Esophagus muscularis mucosa (tissue), 3 donors: ENCODE measurements at regions not wholly inside any gene's neighbourhood (a gene's known extent, or its start where the extent isn't known, plus 50 kb on each side); places are given as distances from the start of the nearest gene placed in this dataset.
"Not testable (repeated sequence)": the region's sequence is repeated elsewhere in the genome, so short reads cannot be mapped to it uniquely, and the experiment has no call there.

Experiments
- CTCF ChIP-seq, 3 experiments: fragments of 200-600 bp in 2 of 3; fragments of 450-650 bp in 1 of 3; sonication (generic) in 2 of 3; IDR thresholded peaks; one replicate each; pipeline ENCODE4 v1.5.1; 2017 to 2019; ENCODE audit warnings: antibody characterized with exemption in 3 of 3, mild to moderate bottlenecking in 2 of 3, moderate library complexity in 1 of 3
- POLR2A ChIP-seq: fragments of 450-650 bp; IDR thresholded peaks from one replicate; pipeline ENCODE4 v1.6.1; 2017; ENCODE audit warnings: antibody characterized with exemption, moderate library complexity, mild to moderate bottlenecking, low read depth

- not testable (repeated sequence) for TF ChIP-seq CTCF (IDR thresholded peaks at IDR 0.05); POLR2A
Measured at GRCh38 chr6:57809454-57809853, 492.0 kb downstream of the PRIM2 start.
